NCI-H1417 (cell line): ENCODE measurements at regions not wholly inside any gene's neighbourhood (a gene's known extent, or its start where the extent isn't known, plus 50 kb on each side); places are given as distances from the start of the nearest gene placed in this dataset.
"Not testable (repeated sequence)": the region's sequence is repeated elsewhere in the genome, so short reads cannot be mapped to it uniquely, and the experiment has no call there.

Experiments used
- DNase-seq, 3 experiments: peaks; one replicate each; lab custom pipeline; 2025; lab: John Stamatoyannopoulos, UW

GRCh38 chr13:109702030-109702597, 84.3 kb downstream of the IRS2 start:
- not testable (repeated sequence) for DNase-seq

DNA sequence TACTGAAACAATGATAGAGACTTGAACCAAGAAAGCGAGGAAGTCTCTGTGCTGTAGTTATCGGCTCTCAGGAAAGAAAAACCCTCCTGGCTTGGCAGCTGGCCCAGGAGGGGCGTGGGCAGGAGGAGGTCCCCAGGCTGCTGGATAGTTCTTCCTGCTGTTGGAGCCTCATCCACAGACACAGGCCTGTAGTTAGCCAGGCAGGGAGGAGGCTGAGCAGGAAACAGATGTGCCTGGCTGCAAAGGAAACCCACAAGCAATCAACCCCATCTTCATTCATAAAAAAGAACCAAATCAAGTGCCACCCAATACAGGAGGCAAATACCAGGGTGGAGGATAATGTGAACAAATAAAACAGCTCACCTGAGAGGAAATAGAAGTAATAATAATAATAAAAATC, 86.2 kb downstream of the IRS2 start:
- peak; percentile 81 to 93 (median 91) for DNase-seq

GRCh38 chr13:109699628-109700071, 86.7 kb downstream of the IRS2 start:
- peak in 2 of 3 experiments; percentile 43 to 51 for DNase-seq

DNA sequence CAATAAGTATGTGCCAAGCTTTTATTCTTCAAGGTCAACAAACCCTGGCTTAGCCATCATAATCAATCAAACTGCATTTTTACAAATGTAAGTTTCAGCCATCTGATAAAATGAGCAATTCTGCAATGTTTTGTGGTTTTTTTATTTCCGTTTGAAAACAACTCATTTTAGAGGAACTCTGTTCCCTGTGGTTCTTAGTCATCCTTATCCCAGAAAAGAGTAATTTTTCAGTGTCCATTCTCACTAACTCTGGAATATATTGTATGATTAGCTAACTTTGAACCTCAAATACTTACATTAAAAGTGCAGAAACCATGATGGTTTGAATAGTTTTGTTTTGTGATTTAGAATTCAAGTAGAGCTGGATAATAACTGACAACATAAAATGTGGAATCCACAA, 87.6 kb downstream of the IRS2 start:
- no peak for DNase-seq

DNA sequence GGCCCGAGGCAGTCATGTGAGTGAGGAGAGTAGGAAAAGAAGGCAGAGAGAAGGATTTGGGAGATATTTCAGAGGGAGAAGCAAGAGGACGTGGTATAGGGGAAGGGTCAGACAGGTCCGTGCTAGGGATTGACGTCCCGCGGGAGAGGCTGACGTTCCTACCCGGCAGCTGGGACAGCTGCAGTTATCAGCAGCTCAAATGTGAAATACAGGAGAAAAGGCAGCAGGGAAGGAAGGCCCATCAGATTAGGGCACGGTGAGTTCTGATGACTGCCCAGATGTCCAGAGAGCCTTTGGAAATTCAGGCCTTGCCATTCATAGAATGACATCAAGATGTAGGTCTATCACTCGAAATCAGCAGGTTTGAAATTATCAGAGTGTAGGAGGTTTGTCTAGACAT, 88.4 kb downstream of the IRS2 start:
- no peak for DNase-seq

DNA sequence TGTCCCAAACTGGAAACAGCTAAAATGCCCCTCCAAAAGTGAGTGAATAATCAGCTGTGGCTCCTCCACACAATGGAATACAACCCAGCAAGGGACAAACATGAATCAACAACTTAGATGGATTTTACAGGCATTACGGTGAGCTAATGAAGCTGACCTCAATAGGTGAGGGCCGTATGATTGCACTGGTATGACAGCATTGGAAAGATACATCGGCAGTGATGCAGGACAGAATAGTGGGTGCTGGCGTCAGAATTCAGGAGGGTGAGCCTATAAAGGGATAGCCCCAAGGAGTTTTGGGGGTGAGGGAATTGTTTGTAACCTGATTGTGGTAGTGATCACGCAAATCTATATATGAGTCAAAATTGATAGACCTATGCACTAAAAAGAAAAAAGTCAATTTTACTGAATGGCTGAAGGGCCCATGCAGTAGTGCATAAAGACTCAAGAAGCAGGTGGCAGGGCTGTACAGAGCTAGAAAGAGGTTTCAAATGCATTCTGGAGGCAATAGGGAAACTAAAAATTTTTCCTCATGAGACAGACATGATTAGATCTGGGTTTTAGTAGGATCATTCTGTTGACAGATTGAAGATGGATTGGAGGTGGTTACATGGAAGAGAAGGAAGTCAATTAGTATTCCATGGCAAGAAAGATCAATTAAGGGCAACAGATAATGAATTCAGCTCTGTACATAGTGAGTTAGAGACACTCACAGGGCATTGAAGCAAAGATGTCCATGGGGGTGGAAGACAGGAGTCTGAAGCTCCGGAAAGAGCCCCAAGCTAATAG, 90.8 kb downstream of the IRS2 start:
- no peak for DNase-seq

GRCh38 chr13:109694972-109695371, 91.4 kb downstream of the IRS2 start:
- DNase-seq, result peak in 1 of 3 experiments; percentile 35

GRCh38 chr13:109693213-109693612, 93.2 kb downstream of the IRS2 start:
- DNase-seq, result no peak

- DNase-seq, result no peak
Observed at GRCh38 chr13:109691689-109692088, 94.7 kb downstream of the IRS2 start.

DNA sequence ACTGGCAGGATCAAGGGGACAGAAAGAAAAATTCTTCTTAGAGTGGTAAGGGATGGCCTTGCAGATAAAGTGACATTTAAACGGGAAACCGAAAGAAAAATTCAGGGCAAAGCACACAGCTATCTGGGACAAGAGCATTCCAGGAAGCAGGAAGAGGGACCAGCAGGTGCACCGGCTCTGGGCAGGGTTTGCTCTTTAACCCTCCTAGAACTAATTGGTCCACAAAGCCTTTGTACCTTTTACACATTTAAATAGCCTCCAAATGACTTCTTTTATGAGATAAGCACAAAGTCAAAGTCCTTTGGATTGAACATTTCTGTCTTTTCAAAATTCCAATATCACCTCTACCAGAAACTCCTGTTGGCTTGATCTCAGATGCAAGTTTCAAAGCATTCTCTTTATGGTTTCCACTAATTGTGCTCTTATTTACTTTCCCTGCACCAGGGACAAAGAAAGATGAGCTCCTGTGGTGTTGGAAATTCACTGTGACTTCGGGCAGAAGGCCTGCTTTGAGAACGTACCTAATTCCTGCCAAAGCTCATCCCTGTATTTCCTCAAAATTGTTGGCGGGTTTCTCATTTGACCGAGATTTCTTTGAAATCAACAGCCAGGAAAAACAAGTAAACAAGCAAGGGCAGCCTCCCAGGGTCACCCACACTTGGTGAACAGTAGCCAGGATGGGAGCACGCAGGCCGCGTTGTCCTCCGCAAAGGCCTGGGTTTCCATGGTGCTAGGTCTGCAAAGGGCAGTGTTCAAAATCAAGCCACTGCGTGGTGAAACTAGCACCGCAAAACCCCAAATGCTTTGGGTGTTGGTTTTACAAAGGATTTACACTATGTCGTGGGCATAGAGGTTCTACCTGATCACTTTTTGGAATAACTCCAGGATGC, 98.6 kb downstream of the IRS2 start:
- peak; percentile 48 to 80 (median 66) for DNase-seq

DNA sequence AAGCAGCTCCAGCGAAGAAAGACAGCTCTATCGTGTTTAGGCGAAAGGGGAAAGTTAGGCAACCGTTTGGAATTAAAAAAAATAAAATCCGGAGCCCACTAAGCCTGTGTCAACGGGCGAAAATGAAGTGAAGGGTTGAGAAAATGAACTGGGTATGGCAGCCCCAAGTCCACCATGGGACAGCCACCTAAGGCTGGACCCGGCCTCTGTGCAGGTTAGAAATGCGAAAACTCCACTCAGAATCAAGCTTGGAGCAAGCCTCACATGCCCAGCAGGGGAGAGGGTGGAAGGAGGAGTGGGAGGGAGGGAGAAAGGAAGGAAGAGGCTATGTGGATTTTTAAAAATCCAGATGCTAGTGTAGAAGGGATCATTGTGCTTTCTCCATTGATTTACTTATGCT, 101.2 kb downstream of the IRS2 start:
- DNase-seq, result no peak

- DNase-seq, result peak in 1 of 3 experiments; percentile 79
Observed at GRCh38 chr13:109684824-109685202, 101.6 kb downstream of the IRS2 start.

DNA sequence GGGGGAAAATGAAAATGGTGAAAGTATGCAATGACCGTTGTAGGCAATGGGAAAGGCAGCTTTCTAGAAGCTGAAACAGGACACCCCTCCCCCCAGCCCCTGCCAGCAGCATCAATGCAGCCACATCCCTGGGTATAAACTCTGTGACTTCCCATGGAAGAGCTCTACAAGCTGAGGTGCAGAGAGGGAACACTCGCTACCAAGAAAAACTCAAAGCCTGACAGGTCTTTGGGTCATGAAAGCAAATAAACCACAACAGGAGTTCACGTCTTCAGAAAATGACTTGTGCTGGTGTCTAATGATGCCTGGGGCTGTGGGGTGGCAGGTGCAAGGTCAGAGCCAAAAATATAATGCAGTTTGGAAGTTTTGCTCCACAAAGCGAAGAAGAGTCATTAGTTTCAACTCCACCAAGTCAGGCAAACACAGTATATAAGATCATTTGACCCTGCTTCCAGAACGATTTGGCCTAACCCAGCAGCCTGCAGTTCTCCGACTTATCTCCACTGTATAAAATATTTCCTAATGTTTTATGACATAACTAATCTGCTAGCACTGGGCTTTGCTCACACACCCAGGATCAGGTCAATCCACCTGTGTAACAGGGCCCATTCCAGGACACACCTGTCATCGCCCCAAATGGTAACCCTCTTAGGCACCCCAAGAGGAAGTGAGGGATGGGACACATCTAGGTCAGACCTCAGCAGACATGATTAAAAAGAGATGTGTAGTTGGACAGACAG, 102.1 kb downstream of the IRS2 start:
- no peak for DNase-seq

- DNase-seq, result no peak
Observed at GRCh38 chr13:109682534-109683244, 103.7 kb downstream of the IRS2 start.

DNA sequence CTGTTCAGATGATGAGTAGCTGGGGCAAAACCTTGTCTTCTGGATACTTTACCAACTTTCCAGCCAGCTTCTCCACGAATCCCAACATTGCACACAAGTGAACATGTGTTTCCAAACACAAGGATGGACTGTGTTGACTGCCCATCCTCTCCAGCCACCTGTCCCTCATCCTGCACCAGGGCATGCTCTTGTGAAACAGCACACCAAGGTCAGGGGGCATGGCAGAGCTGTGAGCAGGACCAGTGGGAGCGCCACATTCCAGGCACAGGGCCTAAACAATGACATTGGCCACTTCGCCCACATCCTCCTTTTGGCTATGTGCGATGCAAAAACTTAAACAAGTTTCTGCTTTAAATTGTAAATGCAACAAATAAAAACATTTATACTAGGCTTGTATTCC, 105.5 kb downstream of the IRS2 start:
- DNase-seq, result no peak

- DNase-seq, result no peak
Observed at GRCh38 chr13:109680288-109680687, 106.1 kb downstream of the IRS2 start.

GRCh38 chr13:109678459-109678858, 107.9 kb downstream of the IRS2 start:
- no peak for DNase-seq

DNA sequence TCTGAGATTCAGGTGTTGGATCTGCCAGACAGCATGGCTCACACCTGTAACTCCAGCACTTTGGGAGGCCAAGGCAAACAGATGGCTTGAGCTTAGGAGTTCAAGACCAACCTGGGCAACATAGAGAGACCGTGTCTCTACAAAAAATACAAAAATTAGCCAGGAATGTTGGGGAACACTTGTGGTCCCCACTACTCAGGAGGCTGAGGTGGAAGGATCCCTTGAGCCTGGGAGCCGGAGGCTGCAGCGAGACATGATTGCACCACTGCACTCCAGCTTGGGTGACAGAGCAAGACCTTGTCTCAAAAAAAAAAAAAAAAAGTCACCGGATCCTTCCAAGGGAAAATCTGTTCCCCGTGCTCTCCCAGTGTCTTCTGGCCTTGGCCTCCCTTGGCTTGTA, 109.2 kb downstream of the IRS2 start:
- no peak for DNase-seq

- no peak for DNase-seq
Observed at GRCh38 chr13:109673477-109673876, 112.9 kb downstream of the IRS2 start.

DNA sequence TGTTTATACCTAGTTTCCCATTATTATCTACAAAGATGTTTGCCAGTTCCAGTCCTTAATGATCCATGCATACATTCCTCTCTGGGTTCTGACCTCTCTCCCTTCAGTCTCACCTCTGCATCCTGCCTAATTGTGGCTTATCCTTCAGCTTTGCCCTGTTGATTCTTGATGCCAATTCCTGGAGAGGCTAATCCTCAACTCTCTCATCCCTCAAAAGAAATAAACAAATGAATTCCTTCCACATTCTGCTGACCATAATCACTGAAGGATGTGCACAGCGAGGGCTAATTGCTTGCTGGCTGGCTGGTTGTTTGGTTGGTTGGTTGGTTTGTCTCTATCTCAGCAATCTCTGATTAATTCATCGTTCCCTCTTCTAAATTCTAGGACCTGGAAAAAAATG, 113.8 kb downstream of the IRS2 start:
- DNase-seq, result no peak

GRCh38 chr13:109671919-109672318, 114.5 kb downstream of the IRS2 start:
- DNase-seq, result no peak
